NCI-H2171 (cell line): ENCODE measurements at regions not wholly inside any gene's neighbourhood (a gene's known extent, or its start where the extent isn't known, plus 50 kb on each side); places are given as distances from the start of the nearest gene placed in this dataset.
"Not testable (repeated sequence)": the region's sequence is repeated elsewhere in the genome, so short reads cannot be mapped to it uniquely, and the experiment has no call there.

Experiments
- DNase-seq: peaks from one replicate; lab custom pipeline; 2025; lab: John Stamatoyannopoulos, UW

- peak; percentile 16 for DNase-seq
Observed at GRCh38 chr3:106025151-106025722, 156.4 kb upstream of the CBLB start.

GRCh38 chr3:106029954-106030626 lies 161.3 kb upstream of the CBLB start:
- no peak for DNase-seq

DNA sequence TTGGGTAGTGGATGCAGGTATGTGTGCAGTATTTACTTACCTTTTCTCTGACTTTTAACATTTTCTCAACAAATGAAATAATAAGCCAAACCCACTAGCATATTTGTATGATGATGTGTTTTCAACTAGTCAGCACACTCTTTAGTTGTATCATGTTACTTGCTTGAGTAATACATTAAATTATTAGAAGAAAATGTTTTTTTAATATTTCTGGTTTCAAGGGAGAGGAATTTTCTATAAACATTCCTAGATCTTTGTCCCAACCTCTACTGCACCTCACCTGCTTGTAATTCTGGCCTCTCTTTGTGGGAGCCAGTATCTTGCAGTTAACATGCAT lies 161.8 kb upstream of the CBLB start:
- DNase-seq, result no peak

- no peak for DNase-seq
Observed at GRCh38 chr3:106032479-106032878, 163.7 kb upstream of the CBLB start.

DNA sequence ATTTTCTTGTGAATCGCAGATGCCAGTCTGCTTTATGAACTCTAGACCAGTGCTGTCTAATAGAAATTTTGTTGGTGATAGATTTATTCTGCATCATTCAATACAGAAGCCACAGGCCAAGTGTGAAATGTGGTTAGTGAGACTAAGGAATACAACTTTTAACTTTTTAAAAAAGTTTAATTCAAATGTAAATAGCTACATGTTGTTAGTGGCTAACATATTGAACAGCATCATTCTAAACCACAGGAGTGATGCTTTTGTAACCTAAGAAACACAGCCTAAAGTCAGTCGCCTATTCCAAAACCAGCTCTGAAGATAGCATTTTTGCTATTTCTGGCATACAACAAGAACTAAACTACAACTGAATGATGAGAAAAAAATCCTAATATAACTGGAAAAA lies 164.8 kb upstream of the CBLB start:
- DNase-seq, result no peak

GRCh38 chr3:106034313-106034712 lies 165.5 kb upstream of the CBLB start:
- no peak for DNase-seq

DNA sequence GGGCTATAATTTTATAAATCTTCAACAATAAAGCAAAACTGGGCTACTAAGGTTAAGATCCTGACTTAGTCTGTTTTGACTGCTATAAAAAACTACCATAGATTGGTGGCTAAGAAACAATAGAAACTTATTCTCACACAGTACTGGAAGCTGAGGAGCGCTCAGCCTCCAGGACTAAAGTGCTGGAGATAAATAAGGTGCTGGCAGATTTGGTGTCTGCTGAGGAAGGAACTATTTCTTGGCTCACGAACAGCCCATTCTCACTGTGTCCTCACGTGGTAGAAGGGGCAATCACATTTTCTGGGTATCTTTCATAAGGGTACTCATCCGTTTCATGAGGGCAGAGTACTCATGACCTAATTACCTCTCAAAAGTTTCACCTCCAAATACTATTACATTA lies 166.8 kb upstream of the CBLB start:
- no peak for DNase-seq

DNA sequence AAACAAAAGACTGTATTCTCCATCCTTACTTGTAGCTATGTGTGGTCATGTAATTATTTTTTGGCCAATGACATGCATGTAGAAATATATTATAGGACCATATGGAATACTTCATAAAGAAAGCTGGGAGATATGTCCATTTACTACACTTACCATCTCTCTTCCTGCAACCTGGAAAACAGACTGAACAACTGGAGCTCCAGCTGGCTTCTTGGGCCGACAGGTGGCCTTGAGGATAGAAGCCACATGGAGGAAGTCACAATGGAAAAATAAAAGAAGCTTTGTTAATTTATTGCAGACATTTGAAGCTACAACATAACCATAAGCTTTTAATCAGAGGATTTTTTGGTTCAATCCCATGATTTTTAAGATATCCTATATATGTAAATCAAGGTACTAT lies 167.9 kb upstream of the CBLB start:
- DNase-seq, result peak; percentile 57

GRCh38 chr3:106047221-106047620 lies 178.4 kb upstream of the CBLB start:
- no peak for DNase-seq

DNA sequence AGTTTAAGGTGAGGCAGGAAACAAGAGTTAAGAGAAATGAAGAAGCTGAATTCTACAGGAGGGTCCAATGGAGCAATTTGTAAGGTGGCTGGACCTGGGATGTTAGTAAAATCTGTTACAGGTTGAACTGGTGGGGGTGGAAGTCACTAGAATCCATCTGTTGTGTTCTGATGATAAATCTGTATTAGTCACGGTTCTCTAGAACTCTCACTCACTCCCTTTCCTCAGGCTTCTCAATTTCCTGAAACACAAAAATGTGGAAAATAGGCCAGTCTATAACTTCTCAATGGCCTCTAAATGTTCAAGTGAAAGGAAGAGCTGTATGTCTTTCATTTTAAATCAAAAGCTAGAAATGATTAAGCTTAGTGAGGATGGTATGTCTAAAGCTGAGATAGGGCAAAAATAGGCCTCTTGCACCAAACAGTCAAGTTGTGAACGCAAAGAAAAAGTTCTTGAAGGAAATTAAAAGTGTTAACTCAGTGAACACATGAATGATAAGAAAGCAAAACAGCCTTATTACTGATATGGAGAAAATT lies 180.2 kb upstream of the CBLB start:
- DNase-seq, result no peak

- DNase-seq, result no peak
Observed at GRCh38 chr3:106049821-106050220, 181.0 kb upstream of the CBLB start.

GRCh38 chr3:106056931-106057330 lies 188.1 kb upstream of the CBLB start:
- DNase-seq, result no peak

DNA sequence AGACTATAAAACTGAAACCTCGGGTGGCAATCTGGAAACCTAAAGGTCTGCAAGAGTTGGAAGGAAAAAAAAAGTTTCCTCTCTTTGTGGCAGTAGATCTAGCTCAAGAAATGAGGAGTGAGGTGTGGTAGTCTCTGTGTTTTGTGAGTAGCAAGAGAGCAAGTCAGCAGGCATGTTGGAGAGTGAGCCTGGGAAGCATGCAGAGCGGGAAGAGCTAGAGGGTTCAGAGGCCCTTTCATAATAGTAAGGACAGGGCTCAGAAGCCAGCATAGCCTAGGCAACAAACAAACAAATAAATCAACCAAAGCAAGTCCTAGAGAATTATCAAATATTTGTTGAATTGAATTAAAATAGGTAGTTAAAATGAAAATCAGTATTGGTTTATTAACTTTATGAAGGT lies 189.7 kb upstream of the CBLB start:
- DNase-seq, result no peak

DNA sequence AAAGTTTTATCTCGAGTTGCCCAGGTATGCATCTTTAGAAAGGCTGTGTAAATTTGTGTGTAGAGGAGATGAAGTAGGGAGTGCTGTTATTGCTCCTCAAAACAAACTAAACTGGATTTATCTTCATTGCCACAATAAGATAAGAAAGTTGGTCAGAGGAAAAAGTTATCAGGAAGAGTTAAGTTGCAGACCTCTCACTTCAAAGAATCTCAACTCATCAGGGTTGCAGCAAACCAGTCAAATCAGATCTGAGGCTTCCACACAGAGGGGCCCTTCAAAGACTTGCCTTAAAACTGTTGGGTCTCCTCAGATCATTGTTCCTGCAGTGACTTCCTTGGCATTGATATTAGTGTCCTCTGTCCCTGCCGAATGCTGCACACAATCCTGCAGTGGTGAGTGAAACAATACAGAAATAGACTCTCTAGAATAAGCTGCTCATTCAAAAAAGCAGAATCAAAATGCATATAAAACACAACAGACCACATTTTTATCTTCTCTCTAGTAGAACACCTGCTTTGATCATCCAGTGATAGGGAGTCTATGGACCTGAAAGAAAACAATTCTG lies 191.2 kb upstream of the CBLB start:
- no peak for DNase-seq

DNA sequence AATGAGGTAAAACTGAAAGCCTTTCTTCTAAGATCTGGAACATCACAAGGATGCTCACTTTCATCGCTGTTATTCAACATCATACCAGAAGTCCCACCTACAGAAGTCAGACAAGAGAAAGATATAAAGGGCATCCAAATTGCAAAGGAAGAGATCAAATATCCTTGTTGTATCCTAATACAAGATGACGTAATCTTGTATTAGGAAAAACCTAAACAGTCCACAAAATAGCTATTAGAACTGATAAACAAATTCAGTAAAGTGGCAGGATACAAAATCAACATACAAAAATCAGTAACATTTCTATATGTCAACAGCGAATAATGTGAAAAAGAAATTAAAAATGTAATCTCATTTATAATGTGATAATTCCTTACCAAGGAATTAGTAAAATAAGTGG lies 195.1 kb upstream of the CBLB start:
- no peak for DNase-seq

DNA sequence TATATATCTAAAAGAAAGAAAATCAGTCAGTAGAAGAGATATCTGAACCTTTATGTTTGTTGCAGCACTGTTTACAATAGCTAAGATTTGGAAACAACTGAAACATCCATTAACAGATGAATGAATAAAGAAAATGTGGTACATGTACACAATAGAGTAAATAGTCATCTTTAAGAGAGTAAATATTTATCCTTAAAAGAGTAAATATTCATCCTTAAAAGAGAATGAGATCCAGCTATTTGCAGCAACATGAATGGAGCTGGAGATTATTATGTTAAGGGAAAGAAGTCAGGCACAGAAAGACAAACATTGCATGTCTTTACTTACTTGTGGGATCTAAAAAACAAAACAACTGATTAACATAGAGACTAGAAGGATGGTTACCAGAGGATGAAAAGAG lies 197.0 kb upstream of the CBLB start:
- no peak for DNase-seq

DNA sequence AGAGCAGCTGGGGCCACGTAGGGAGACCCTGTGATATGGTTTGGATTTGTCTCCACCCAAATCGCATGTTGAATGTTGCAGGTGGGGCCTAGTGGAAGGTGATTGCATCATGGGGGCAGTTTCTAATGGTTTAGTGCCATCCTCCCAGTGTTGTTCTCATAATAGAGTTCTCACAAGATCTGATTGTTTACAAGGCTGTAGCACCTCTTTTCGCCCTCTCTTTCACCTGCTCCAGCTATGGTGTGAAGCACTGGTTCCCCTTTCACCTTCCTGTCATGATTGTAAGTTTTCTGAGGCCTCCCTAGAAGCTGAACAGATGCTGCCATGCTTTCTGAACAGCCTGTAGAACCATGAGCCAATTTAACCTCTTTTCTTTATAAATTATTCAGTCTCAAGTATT lies 198.9 kb upstream of the CBLB start:
- DNase-seq, result no peak

DNA sequence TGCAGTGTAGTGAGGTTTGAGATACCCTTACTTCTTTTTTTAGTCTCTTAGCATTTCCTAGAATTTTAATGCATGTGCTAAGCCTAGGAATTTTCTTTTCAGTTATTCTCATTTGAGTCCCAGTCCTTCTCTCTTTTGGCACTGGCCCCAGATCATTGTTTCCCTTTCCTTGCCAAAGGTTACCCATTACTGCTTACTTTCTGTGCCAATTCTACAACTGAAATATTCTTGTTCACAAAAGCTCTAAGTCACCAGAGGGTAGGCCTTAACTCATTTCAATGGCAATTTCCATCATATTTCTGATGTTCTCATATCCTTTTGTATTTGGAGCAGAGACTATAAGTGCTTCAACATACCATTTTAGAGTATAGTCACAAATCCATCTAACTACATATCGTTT lies 199.6 kb upstream of the CBLB start:
- no peak for DNase-seq

DNA sequence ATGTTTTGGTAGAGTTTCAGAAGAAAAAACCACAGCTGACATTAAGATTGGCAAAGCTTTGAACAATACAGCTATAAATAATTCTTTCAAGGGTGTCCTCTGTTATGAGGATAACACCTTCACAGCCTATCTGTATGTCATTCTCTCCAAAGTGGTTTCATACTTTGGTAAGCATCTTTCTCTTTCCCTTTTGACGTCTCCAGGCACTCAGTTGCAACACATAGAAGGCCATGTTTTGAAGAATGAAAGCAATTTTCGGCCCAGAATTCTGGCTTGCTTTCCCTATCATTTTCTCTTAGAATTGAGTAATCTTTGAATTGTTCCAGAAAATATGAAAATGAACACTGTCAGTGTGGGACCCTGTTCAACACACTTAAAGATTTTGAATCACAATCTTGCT lies 200.0 kb upstream of the CBLB start:
- DNase-seq, result no peak

- no peak for DNase-seq
Observed at GRCh38 chr3:106070187-106070586, 201.4 kb upstream of the CBLB start.

DNA sequence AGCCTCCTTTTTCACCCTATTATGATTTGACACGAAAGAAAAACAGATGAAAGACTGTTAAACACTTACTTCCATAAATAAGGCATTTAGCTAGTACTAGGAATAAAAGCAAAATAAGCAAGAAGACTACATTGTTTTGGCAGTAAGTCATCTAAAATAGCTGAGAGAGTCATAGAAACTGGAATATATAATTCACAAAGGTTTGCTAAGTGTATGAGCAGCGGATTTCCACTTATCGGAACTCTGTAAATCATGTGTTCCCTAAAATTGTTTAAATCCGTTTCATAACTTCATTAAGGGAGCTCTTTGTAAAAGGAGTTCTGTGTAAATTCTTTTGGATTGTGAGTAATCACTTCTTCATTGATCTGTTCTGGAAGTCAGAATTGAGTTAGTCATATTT lies 202.5 kb upstream of the CBLB start:
- DNase-seq, result no peak

- DNase-seq, result not testable (repeated sequence)
Observed at GRCh38 chr3:106072596-106072995, 203.8 kb upstream of the CBLB start.

- DNase-seq, result not testable (repeated sequence)
Observed at GRCh38 chr3:106073806-106074205, 205.0 kb upstream of the CBLB start.

GRCh38 chr3:106075731-106076130 lies 206.9 kb upstream of the CBLB start:
- not testable (repeated sequence) for DNase-seq
